Fibroblast of lung (primary cell): ENCODE measurements at regions not wholly inside any gene's neighbourhood (a gene's known extent, or its start where the extent isn't known, plus 50 kb on each side); places are given as distances from the start of the nearest gene placed in this dataset.

Experiments used
- EZH2 ChIP-seq: IDR thresholded peaks from 2 replicates; pipeline ENCODE4 v1.5.1; 2012; ENCODE audit warnings: low read length, control low read depth, mild to moderate bottlenecking; ENCODE audit errors: missing control alignments
- TF ChIP-seq, protein P1 (sequence below), 2 donors: IDR thresholded peaks in 1 of 2; conservative IDR thresholded peaks in 1 of 2; 1 replicate in 1 of 2; 2 replicates in 1 of 2; pipeline ENCODE4 v1.5.1; 2011 to 2012; ENCODE audit warnings: low read length in 2 of 2, control low read depth in 1 of 2, inconsistent platforms in 1 of 2, low read depth in 1 of 2, mild to moderate bottlenecking in 1 of 2

DNA sequence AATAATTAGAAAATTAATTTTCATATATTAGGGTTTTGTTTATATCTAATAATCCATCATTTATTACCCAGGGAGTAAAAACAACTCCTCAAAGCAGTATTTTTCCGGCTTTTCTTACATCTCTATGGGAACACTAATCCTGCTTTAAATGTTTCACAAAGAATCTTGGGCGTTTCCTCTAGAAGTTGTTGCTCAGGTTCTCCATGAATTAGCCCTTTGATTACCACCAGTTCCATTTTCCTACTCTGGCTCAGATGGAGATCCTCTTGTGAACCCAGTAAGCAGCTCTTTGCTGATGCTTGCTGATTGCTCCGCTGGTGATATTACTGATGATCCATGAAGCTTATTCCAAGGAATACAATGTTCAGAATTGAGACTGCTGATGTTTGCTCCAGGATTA lies 78.5 kb upstream of the PKP2 start:
- TF ChIP-seq, protein P1, sequence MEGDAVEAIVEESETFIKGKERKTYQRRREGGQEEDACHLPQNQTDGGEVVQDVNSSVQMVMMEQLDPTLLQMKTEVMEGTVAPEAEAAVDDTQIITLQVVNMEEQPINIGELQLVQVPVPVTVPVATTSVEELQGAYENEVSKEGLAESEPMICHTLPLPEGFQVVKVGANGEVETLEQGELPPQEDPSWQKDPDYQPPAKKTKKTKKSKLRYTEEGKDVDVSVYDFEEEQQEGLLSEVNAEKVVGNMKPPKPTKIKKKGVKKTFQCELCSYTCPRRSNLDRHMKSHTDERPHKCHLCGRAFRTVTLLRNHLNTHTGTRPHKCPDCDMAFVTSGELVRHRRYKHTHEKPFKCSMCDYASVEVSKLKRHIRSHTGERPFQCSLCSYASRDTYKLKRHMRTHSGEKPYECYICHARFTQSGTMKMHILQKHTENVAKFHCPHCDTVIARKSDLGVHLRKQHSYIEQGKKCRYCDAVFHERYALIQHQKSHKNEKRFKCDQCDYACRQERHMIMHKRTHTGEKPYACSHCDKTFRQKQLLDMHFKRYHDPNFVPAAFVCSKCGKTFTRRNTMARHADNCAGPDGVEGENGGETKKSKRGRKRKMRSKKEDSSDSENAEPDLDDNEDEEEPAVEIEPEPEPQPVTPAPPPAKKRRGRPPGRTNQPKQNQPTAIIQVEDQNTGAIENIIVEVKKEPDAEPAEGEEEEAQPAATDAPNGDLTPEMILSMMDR (conservative IDR thresholded peaks at IDR 0.05 in 1 of 2, IDR thresholded peaks at IDR 0.05 in 1 of 2; ENCODE audit: low read depth in 1 of 2, low read length in 2 of 2): no peak
- TF ChIP-seq EZH2: no peak
